ENCODE measurements at regions not wholly inside any gene's neighbourhood (a gene's known extent, or its start where the extent isn't known, plus 50 kb on each side); places are given as distances from the start of the nearest gene placed in this dataset.

- TF ChIP-seq, protein P1, sequence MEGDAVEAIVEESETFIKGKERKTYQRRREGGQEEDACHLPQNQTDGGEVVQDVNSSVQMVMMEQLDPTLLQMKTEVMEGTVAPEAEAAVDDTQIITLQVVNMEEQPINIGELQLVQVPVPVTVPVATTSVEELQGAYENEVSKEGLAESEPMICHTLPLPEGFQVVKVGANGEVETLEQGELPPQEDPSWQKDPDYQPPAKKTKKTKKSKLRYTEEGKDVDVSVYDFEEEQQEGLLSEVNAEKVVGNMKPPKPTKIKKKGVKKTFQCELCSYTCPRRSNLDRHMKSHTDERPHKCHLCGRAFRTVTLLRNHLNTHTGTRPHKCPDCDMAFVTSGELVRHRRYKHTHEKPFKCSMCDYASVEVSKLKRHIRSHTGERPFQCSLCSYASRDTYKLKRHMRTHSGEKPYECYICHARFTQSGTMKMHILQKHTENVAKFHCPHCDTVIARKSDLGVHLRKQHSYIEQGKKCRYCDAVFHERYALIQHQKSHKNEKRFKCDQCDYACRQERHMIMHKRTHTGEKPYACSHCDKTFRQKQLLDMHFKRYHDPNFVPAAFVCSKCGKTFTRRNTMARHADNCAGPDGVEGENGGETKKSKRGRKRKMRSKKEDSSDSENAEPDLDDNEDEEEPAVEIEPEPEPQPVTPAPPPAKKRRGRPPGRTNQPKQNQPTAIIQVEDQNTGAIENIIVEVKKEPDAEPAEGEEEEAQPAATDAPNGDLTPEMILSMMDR (conservative IDR thresholded peaks at IDR 0.05; ENCODE audit: control insufficient read depth, insufficient read depth, low read depth, low read length): no peak
- no peak overlapping the region for H3K4me3 ChIP-seq (ENCODE audit: control insufficient read depth, low read depth, low read length)
- no peak for DNase-seq (ENCODE audit: low read depth)
Observed at GRCh38 chr1:96096613-96097321, 624.8 kb upstream of the PTBP2 start.

- TF ChIP-seq, protein P1 (conservative IDR thresholded peaks at IDR 0.05; ENCODE audit: control insufficient read depth, insufficient read depth, low read depth, low read length): no peak
- DNase-seq (ENCODE audit: low read depth): no peak
- no peak overlapping the region for H3K4me3 ChIP-seq (ENCODE audit: control insufficient read depth, low read depth, low read length)
Observed at GRCh38 chr1:96104506-96104905, 617.1 kb upstream of the PTBP2 start.

DNA sequence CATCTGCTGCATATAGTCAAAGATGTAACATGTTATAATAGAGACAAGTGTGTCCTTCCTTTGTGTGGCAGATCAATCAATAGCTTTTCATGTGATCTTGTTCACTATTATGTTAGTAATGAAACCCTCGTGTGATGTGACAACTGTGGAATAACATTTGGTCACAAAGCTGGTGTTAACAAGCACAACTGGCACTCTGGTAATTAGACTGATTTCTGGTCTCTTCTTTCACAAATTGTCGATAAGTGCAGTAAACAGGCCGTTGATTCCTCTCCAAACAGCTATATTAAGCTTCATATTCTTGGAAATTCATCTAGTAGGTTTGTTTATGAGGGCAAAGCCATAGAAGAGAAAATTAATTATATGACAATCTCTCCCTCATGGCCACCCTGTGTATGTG is 616.7 kb upstream of the PTBP2 start:
- no peak for DNase-seq (ENCODE audit: low read depth)
- H3K4me3 ChIP-seq (ENCODE audit: control insufficient read depth, low read depth, low read length): no peak overlapping the region
- TF ChIP-seq, protein P1 (conservative IDR thresholded peaks at IDR 0.05; ENCODE audit: control insufficient read depth, insufficient read depth, low read depth, low read length): no peak

- no peak overlapping the region for H3K4me3 ChIP-seq (ENCODE audit: control insufficient read depth, low read depth, low read length)
- TF ChIP-seq, protein P1 (conservative IDR thresholded peaks at IDR 0.05; ENCODE audit: control insufficient read depth, insufficient read depth, low read depth, low read length): no peak
- DNase-seq (ENCODE audit: low read depth): no peak
Observed at GRCh38 chr1:96116731-96117130, 604.9 kb upstream of the PTBP2 start.

GRCh38 chr1:96130432-96130831 is 591.2 kb upstream of the PTBP2 start:
- no peak overlapping the region for H3K4me3 ChIP-seq (ENCODE audit: control insufficient read depth, low read depth, low read length)
- TF ChIP-seq, protein P1 (conservative IDR thresholded peaks at IDR 0.05; ENCODE audit: control insufficient read depth, insufficient read depth, low read depth, low read length): no peak
- no peak for DNase-seq (ENCODE audit: low read depth)

GRCh38 chr1:96144636-96145035 is 576.9 kb upstream of the PTBP2 start:
- no peak for DNase-seq (ENCODE audit: low read depth)
- TF ChIP-seq, protein P1 (conservative IDR thresholded peaks at IDR 0.05; ENCODE audit: control insufficient read depth, insufficient read depth, low read depth, low read length): no peak
- H3K4me3 ChIP-seq (ENCODE audit: control insufficient read depth, low read depth, low read length): no peak overlapping the region

Measured in fibroblast of mammary gland (primary cell).